SK-N-DZ (cell line): ENCODE measurements at regions not wholly inside any gene's neighbourhood (a gene's known extent, or its start where the extent isn't known, plus 50 kb on each side); places are given as distances from the start of the nearest gene placed in this dataset.
A peak's percentile ranks its signal among the peaks of the same experiment; 100 is the strongest.
"Not testable (repeated sequence)": the region's sequence is repeated elsewhere in the genome, so short reads cannot be mapped to it uniquely, and the experiment has no call there.

Source experiments
- DNase-seq: peaks from one replicate; pipeline ENCODE4 v3.0.0-alpha.2; 2015; ENCODE audit warnings: low spot score

DNA sequence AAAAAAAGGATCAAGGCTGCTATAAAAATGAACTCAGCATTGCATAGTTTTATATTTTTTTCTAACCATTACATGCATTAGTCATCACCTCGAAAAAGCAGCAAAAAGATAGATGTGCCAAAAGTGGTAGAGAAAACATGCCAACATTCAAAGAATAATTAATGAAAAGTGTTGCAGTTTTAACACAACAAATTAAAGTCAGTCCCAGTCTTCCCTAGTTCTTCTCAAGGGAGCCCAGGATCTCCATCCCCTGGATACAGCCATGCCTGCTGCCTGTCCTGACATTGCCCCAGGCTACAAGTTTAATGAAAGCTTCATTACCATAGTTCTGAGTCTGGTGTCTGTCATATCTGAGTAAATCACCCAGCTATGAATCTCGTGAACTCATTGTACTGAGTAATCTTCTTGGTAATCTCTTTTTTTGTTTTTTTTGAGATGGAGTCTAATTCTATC, 116.6 kb upstream of the KLF12 start:
- peak; percentile 52 for DNase-seq

GRCh38 chr13:74248477-74248876, 114.3 kb upstream of the KLF12 start:
- DNase-seq: no peak

GRCh38 chr13:74246487-74246886, 112.3 kb upstream of the KLF12 start:
- no peak for DNase-seq

GRCh38 chr13:74243637-74244526, 109.7 kb upstream of the KLF12 start:
- DNase-seq: no peak

DNA sequence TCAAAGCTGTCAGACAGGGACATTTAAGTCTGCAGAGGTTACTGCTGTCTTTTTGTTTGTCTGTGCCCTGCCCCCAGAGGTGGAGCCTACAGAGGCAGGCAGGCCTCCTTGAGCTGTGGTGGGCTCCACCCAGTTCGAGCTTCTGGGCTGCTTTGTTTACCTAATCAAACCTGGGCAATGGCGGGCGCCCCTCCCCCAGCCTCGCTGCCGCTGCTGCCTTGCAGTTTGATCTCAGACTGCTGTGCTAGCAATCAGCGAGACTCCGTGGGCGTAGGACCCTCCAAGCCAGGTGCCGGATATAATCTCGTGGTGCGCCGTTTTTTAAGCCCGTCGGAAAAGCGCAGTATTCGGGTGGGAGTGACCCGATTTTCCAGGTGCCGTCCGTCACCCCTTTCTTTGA, 107.1 kb upstream of the KLF12 start:
- not testable (repeated sequence) for DNase-seq

- DNase-seq: no peak
Observed at GRCh38 chr13:74230984-74231501, 96.8 kb upstream of the KLF12 start.

- DNase-seq: no peak
Observed at GRCh38 chr13:74229242-74229641, 95.0 kb upstream of the KLF12 start.

- no peak for DNase-seq
Observed at GRCh38 chr13:74227476-74228158, 93.4 kb upstream of the KLF12 start.

GRCh38 chr13:74226791-74227475, 92.7 kb upstream of the KLF12 start:
- no peak for DNase-seq

- DNase-seq: no peak
Observed at GRCh38 chr13:74221752-74222151, 87.5 kb upstream of the KLF12 start.

DNA sequence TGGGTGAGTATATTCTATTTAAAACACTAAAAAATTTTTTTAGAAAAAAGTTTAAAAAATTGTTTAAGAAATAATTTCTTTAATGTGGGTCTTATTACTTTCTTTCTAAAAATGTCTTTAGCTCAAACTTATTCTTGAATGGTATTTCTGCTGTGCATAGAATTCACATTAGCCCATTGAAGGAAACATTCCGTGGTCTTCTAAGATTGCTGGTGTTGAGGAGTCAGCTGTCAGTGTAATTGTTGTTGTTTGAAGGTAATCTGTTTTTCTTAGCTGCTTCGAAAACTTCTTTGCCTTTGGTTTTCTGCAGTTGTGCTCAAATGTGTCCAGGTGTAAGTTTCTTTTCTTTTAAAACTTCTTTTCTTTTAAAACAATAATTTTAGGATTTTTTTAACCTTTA, 85.4 kb upstream of the KLF12 start:
- no peak for DNase-seq

DNA sequence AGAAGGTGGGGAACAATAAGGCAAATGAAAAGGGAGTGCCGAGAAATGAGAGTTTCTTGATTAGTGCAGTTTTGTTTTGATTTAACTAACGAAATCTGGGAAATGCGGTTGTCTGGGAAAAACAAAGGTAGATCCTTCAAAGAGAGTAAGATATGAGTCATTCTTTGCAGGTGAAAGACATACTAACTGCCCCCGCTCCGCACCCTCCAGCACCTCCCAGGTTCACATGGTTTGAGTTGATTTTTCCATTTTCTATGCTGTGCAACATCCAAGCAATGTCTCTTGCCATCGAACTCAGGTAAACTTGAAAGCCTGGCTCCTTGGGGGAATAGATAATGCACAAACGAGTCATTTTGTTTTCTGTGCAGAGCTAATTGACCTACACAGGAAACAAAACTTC, 84.1 kb upstream of the KLF12 start:
- no peak for DNase-seq

GRCh38 chr13:74217811-74218210, 83.6 kb upstream of the KLF12 start:
- DNase-seq: no peak

GRCh38 chr13:74215420-74215819, 81.2 kb upstream of the KLF12 start:
- no peak for DNase-seq

DNA sequence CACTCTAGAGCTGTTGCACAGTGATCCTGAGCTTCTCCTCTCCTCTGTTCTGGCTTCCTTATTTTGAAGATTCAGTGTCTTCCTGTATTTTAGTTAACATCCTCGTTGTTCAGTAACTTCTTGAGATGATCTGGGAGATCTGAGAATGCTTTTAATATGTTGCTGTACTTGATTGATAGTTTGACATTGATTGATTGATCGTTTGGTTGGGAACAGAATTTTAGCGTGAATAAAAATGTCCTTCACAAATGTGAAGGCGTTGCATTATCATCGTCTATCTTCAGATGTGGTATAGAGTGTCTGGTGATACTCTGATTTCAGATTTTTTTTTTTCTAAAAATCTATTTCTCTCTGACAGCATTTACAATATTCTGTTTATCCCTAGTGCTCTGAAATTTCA, 80.1 kb upstream of the KLF12 start:
- no peak for DNase-seq

DNA sequence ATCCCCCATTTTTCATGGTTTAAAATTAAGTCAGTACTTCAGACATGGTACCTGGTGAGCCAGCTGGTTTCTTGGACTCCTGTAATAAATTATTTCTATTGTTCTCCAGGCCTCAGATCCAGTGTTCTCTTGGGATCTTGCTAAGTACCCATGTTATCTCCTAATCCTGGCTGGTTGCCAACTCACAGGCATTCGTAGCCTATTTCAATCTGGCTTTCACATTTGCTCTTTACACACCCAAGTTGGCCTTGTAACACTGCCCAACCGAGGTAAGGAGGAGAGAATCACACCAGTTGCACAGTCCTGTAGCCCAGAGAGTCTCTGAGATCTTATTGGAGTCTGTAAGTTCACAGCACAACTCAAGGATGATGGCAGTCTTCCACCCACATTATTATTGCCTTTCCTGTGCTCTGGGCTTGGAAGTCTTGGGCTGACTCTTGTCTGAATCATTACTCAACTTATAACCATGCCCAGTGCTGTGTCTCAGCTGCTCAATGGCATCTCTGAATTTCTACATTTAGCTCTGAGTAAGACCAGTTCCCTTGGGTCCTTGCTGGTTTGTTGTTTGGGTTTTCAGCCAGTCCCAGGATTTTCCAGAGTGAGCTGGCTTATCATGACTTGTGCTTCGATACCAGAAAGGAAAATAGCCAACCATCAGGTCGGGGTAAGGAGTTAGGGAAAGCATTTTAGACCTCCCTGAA, 76.6 kb upstream of the KLF12 start:
- DNase-seq: peak; percentile 65

DNA sequence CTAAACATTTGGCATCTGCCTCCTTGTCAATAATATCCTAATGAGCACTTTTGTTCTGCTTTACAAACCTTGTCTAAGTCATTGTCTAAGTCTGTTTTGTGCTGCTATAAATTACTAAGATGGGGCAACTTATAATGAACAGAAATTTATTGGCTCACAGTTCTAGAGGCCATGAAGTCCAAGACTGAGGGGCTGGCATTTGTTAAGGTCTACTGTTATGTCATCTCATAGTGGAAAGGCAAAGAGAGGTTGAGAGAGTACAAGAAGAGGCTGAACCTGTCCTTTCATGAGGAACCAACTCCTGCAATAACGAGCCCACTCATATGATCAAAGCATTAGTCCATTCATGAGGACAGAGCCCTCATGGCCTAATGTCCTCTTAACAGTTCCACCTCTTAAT, 72.7 kb upstream of the KLF12 start:
- no peak for DNase-seq

- DNase-seq: no peak
Observed at GRCh38 chr13:74206061-74206561, 71.9 kb upstream of the KLF12 start.

GRCh38 chr13:74205313-74205690, 71.1 kb upstream of the KLF12 start:
- no peak for DNase-seq

GRCh38 chr13:74204602-74205312, 70.6 kb upstream of the KLF12 start:
- no peak for DNase-seq

- DNase-seq: no peak
Observed at GRCh38 chr13:74203576-74203975, 69.4 kb upstream of the KLF12 start.
